Trophoblast cell (in vitro differentiated cells and primary cell): ENCODE measurements at regions not wholly inside any gene's neighbourhood (a gene's known extent, or its start where the extent isn't known, plus 50 kb on each side); places are given as distances from the start of the nearest gene placed in this dataset.

Experiments used
- DNase-seq, 2 donors: peaks; one replicate each; pipeline ENCODE4 v3.0.0-alpha.2; 2016
- H2AFZ ChIP-seq: 2 replicates; pipeline ENCODE4 v1.6.1; 2013; ENCODE audit warnings: low read length, moderate library complexity, mild to moderate bottlenecking; ENCODE audit not compliant: insufficient read depth, poor library complexity
- H2AK5ac ChIP-seq: 2 replicates; pipeline ENCODE4 v1.6.1; 2013; ENCODE audit warnings: mild to moderate bottlenecking, low read length
- H2BK120ac ChIP-seq: 2 replicates; pipeline ENCODE4 v1.6.1; 2013; ENCODE audit warnings: low read length, mild to moderate bottlenecking, moderate library complexity; ENCODE audit not compliant: insufficient read depth, poor library complexity
- H2BK12ac ChIP-seq: 2 replicates; pipeline ENCODE4 v1.6.1; 2013; ENCODE audit warnings: mild to moderate bottlenecking, low read length, moderate library complexity
- H2BK5ac ChIP-seq: 2 replicates; pipeline ENCODE4 v1.6.1; 2013; ENCODE audit warnings: low read length, low read depth, moderate library complexity, mild to moderate bottlenecking; ENCODE audit not compliant: poor library complexity
- H3K14ac ChIP-seq: 2 replicates; pipeline ENCODE4 v1.6.1; 2013; ENCODE audit warnings: mild to moderate bottlenecking, low read length
- H3K18ac ChIP-seq: 2 replicates; pipeline ENCODE4 v1.6.1; 2013; ENCODE audit warnings: mild to moderate bottlenecking, low read length
- H3K23ac ChIP-seq: 2 replicates; pipeline ENCODE4 v1.6.1; 2013; ENCODE audit warnings: low read length
- H3K27ac ChIP-seq: 2 replicates; pipeline ENCODE4 v1.5.1; 2013; ENCODE audit warnings: low read depth, mild to moderate bottlenecking, inconsistent platforms, low read length, moderate library complexity
- H3K27me3 ChIP-seq: 2 replicates; pipeline ENCODE4 v1.6.1; 2013; ENCODE audit warnings: inconsistent platforms, mild to moderate bottlenecking, low read length, moderate library complexity; ENCODE audit not compliant: insufficient read depth
- H3K36me3 ChIP-seq, 2 experiments: 1 replicate in 1 of 2; 2 replicates in 1 of 2; pipeline ENCODE4 v1.6.1; 2013; ENCODE audit warnings: low read length in 2 of 2, mild to moderate bottlenecking in 2 of 2, moderate library complexity in 1 of 2; ENCODE audit not compliant: insufficient read depth in 2 of 2, control insufficient read depth in 1 of 2
- H3K4ac ChIP-seq: 2 replicates; pipeline ENCODE4 v1.6.1; 2013; ENCODE audit warnings: low read depth, mild to moderate bottlenecking, low read length, moderate library complexity
- H3K4me1 ChIP-seq, 2 experiments: 1 replicate in 1 of 2; 2 replicates in 1 of 2; pipeline ENCODE4 v1.6.1; 2013; ENCODE audit warnings: low read length in 2 of 2, mild to moderate bottlenecking in 2 of 2, moderate library complexity in 1 of 2; ENCODE audit not compliant: insufficient read depth in 2 of 2, control insufficient read depth in 1 of 2
- H3K4me2 ChIP-seq: 2 replicates; pipeline ENCODE4 v1.6.1; 2013; ENCODE audit warnings: inconsistent platforms, mild to moderate bottlenecking, low read length, moderate library complexity
- H3K4me3 ChIP-seq: 2 replicates; pipeline ENCODE4 v1.5.1; 2013; ENCODE audit warnings: mild to moderate bottlenecking, low read depth, low read length, inconsistent platforms
- H3K79me1 ChIP-seq: one replicate; pipeline ENCODE4 v1.6.1; 2013; ENCODE audit warnings: low read length
- H3K79me2 ChIP-seq: 2 replicates; pipeline ENCODE4 v1.6.1; 2013; ENCODE audit warnings: low read length, mild to moderate bottlenecking; ENCODE audit not compliant: control insufficient read depth, insufficient read depth, poor library complexity
- H3K9ac ChIP-seq: 2 replicates; pipeline ENCODE4 v1.6.1; 2013; ENCODE audit warnings: mild to moderate bottlenecking, low read length
- H3K9me3 ChIP-seq: 2 replicates; pipeline ENCODE4 v1.6.1; 2013; ENCODE audit warnings: low read depth, mild to moderate bottlenecking, control low read depth, inconsistent platforms, low read length; ENCODE audit not compliant: insufficient read depth
- H4K12ac ChIP-seq: 2 replicates; pipeline ENCODE4 v1.6.1; 2013; ENCODE audit warnings: low read depth, mild to moderate bottlenecking, low read length, moderate library complexity
- H4K8ac ChIP-seq: 2 replicates; pipeline ENCODE4 v1.6.1; 2013; ENCODE audit warnings: low read depth, mild to moderate bottlenecking, low read length, moderate library complexity
- H4K91ac ChIP-seq: one replicate; pipeline ENCODE4 v1.6.1; 2013; ENCODE audit warnings: low read depth, mild to moderate bottlenecking, low read length, moderate library complexity
- WGBS: extraction: QIAGEN DNeasy Blood & Tissue Kit; methylation state at CpG from one replicate; pipeline ENCODE4 v1.1.7; 2013; ENCODE audit warnings: missing lambda C conversion rate; ENCODE audit not compliant: insufficient read length, insufficient coverage; ENCODE audit errors: extremely low coverage; 5-methylcytosine and 5-hydroxymethylcytosine counted together

DNA sequence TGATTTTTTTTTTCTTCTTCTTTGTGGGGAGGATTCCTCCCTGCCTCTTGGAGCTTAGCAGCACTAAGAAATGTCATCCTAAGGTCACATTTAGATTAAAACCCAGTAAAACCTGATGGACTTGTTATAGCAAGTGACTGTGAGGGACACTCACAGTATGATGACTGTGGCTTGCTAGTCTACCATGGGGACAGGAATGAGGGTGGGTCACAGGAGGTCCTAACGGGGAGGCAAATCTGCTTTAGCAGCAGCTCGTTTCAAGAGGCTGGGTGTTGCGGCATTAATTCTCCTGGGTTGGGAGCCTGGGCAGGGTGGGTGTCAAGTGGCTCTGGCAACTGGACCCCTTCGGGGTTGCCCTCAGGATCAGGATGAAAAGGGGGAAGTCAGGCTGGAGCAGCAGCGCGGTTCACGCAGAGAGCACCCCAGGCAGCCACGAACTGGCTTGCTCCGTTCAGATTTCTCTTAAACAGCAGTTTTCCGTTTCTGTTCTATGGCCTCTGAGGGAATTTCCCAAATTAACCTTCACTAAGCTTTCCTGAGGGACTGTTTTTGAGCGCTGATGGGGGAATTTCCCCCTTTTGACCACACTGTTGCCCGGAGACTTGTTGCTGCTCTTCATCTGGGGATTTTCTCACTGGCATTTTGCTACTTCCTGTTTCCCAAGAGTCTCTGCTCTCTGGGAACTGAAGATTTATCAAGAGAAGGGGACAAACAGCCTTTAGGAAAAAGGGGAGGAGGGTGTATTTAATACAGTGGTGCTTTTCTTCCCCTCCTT lies 59.8 kb upstream of the PELI1 start:
- Histone ChIP-seq H2AFZ (peak overlapping the region; percentile 12), H4K91ac (peak overlapping the region; percentile 71), H4K8ac (peak overlapping the region; percentile 73), H3K4ac (no peak overlapping the region), H3K23ac (no peak overlapping the region), H3K27ac (peak overlapping the region; percentile 40), H2BK5ac (peak overlapping the region; percentile 44), H3K9me3 (no peaks in the 10 kb centered on the region), H3K79me1 (peaks cover 4% of the 10 kb centered on the region), H4K12ac (no peak overlapping the region), H2BK12ac (peak overlapping the region; percentile 41), H3K36me3 (no peaks in the 10 kb centered on the region), H3K4me2 (peak overlapping the region; percentile 23), H2BK120ac (peak overlapping the region; percentile 29), H3K4me3 (no peak overlapping the region), H2AK5ac (no peak overlapping the region), H3K14ac (peak overlapping the region; percentile 36), H3K18ac (no peak overlapping the region), H3K79me2 (peaks cover 2% of the 10 kb centered on the region), H3K27me3 (no peaks in the 10 kb centered on the region), H3K4me1 (peaks cover 5 to 11% of the 10 kb centered on the region in 2 experiments), H3K9ac (peak overlapping the region; percentile 26)
- no CpG with 5 or more reads among the region's 12 CpGs for WGBS
- peak; percentile 72 to 87 for DNase-seq

DNA sequence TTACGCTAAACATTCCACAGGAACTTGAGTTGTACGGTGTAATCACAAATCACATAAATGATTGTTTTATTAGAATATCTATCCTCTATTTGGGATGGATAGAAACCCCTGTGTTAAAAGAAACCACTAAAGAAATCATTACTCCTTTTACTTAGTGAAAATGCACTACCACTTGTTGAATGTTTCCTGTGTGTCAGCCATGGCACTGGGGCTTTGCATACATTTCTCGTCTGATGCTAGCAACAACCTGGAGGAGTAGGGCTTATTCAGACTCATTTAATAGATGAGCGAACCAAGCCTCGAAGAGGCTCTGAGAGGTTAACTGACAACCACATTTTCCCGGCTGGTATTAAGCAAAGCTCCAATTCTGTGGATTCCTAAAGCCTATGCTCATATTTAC lies 60.5 kb upstream of the PELI1 start:
- H3K4me2 ChIP-seq: no peak overlapping the region
- H3K27ac ChIP-seq: no peak overlapping the region
- H2BK5ac ChIP-seq: no peak overlapping the region
- H3K4me3 ChIP-seq: no peak overlapping the region
- H3K18ac ChIP-seq: no peak overlapping the region
- H3K79me1 ChIP-seq: peaks cover 4% of the 10 kb centered on the region
- H3K79me2 ChIP-seq: peaks cover 2% of the 10 kb centered on the region
- H2BK120ac ChIP-seq: no peak overlapping the region
- H4K12ac ChIP-seq: no peak overlapping the region
- no peak overlapping the region for H2AFZ ChIP-seq
- no peak overlapping the region for H3K23ac ChIP-seq
- WGBS: no CpG with 5 or more reads among the region's 6 CpGs
- peaks cover 5 to 11% of the 10 kb centered on the region in 2 experiments for H3K4me1 ChIP-seq
- no peak overlapping the region for H2BK12ac ChIP-seq
- H3K27me3 ChIP-seq: no peaks in the 10 kb centered on the region
- H3K4ac ChIP-seq: no peak overlapping the region
- no peak overlapping the region for H3K14ac ChIP-seq
- DNase-seq: no peak
- H3K9me3 ChIP-seq: no peaks in the 10 kb centered on the region
- no peaks in the 10 kb centered on the region for H3K36me3 ChIP-seq
- H2AK5ac ChIP-seq: no peak overlapping the region
- H4K8ac ChIP-seq: no peak overlapping the region
- H4K91ac ChIP-seq: no peak overlapping the region
- no peak overlapping the region for H3K9ac ChIP-seq

DNA sequence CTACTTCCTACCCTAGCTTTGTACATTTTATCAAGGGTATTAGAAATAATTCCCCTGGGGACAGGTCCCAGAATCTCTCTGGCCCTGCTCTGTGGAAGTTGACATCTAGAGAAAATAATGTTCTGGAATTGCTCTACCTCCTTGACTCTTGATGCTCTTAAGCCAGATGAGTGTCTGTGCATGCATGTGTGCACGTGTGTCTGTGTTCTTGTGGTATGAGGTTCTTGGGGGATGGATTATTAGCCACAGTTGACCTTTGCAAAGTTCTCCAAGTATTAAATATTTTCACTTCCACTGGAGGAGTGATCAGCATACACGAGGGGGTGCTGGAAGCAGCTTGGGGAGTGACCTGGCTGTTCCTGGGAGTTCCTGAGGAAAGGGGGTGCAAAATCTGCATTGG lies 61.2 kb upstream of the PELI1 start:
- Histone ChIP-seq H3K4me2 (no peak overlapping the region), H4K91ac (no peak overlapping the region), H3K4me1 (peaks cover 5 to 11% of the 10 kb centered on the region in 2 experiments), H3K23ac (no peak overlapping the region), H3K27me3 (no peaks in the 10 kb centered on the region), H3K14ac (no peak overlapping the region), H3K79me2 (peaks cover 2% of the 10 kb centered on the region), H3K4ac (no peak overlapping the region), H2BK120ac (no peak overlapping the region), H2BK5ac (no peak overlapping the region), H3K9me3 (no peaks in the 10 kb centered on the region), H3K36me3 (no peaks in the 10 kb centered on the region), H2BK12ac (no peak overlapping the region), H4K8ac (no peak overlapping the region), H3K9ac (peak overlapping the region; percentile 13), H3K18ac (no peak overlapping the region), H2AFZ (no peak overlapping the region), H4K12ac (no peak overlapping the region), H3K79me1 (peaks cover 4% of the 10 kb centered on the region), H3K27ac (no peak overlapping the region), H3K4me3 (no peak overlapping the region), H2AK5ac (no peak overlapping the region)
- DNase-seq: no peak
- WGBS: no CpG with 5 or more reads among the region's 2 CpGs

- Histone ChIP-seq H3K79me2 (peaks cover 2% of the 10 kb centered on the region), H4K91ac (no peak overlapping the region), H3K23ac (no peak overlapping the region), H3K9me3 (no peaks in the 10 kb centered on the region), H3K4me1 (peaks cover 5 to 11% of the 10 kb centered on the region in 2 experiments), H2BK5ac (no peak overlapping the region), H3K27me3 (no peaks in the 10 kb centered on the region), H3K4me2 (no peak overlapping the region), H3K18ac (no peak overlapping the region), H3K27ac (no peak overlapping the region), H3K9ac (no peak overlapping the region), H2AK5ac (no peak overlapping the region), H4K12ac (no peak overlapping the region), H2BK120ac (no peak overlapping the region), H3K79me1 (peaks cover 4% of the 10 kb centered on the region), H3K4me3 (no peak overlapping the region), H2AFZ (no peak overlapping the region), H3K4ac (no peak overlapping the region), H3K36me3 (no peaks in the 10 kb centered on the region), H2BK12ac (no peak overlapping the region), H3K14ac (no peak overlapping the region), H4K8ac (no peak overlapping the region)
- no CpG with 5 or more reads among the region's 1 CpG for WGBS
- DNase-seq: no peak
Observed at GRCh38 chr2:64207573-64207972, 63.4 kb upstream of the PELI1 start.
